ENCODE measurements at regions not wholly inside any gene's neighbourhood (a gene's known extent, or its start where the extent isn't known, plus 50 kb on each side); places are given as distances from the start of the nearest gene placed in this dataset.

- TF ChIP-seq CTCF (IDR thresholded peaks at IDR 0.05; ENCODE audit: borderline replicate concordance, extremely low read depth, low read length, poor library complexity, severe bottlenecking) (no peak), EZH2 (IDR thresholded peaks at IDR 0.05; ENCODE audit: borderline replicate concordance, low read depth, low read length, severe bottlenecking) (no peak)
- Histone ChIP-seq H3K4me1 (ENCODE audit: insufficient read depth, low read length) (no peaks in the 10 kb centered on the region), H3K36me3 (ENCODE audit: insufficient read depth, low read length) (no peaks in the 10 kb centered on the region), H3K27me3 (ENCODE audit: insufficient read depth, low read length, poor library complexity) (no peaks in the 10 kb centered on the region), H3K4me2 (ENCODE audit: insufficient read depth, low read length) (no peak overlapping the region), H3K9ac (ENCODE audit: low read depth, low read length) (no peak overlapping the region), H3K79me2 (ENCODE audit: insufficient read depth, low read length) (no peaks in the 10 kb centered on the region), H3K9me3 (ENCODE audit: insufficient read depth, low read length, severe bottlenecking) (no peaks in the 10 kb centered on the region), H3K4me3 (ENCODE audit: low read depth in 1 of 2, low read length in 2 of 2) (no peak overlapping the region), H4K20me1 (ENCODE audit: insufficient read depth, low read length) (no peaks in the 10 kb centered on the region), H2AFZ (ENCODE audit: low read depth, low read length) (no peak overlapping the region), H3K27ac (ENCODE audit: low read length) (no peak overlapping the region)
- DNase-seq (no peak), ATAC-seq (ENCODE audit: insufficient read depth, low read depth) (no peak)
Measured at GRCh38 chr18:9038277-9038871, 64.1 kb upstream of the NDUFV2 start.

- no peaks in the 10 kb centered on the region for H3K36me3 ChIP-seq (ENCODE audit: insufficient read depth, low read length)
- no peaks in the 10 kb centered on the region for H3K27me3 ChIP-seq (ENCODE audit: insufficient read depth, low read length, poor library complexity)
- H3K27ac ChIP-seq (ENCODE audit: low read length) = no peak overlapping the region
- no peaks in the 10 kb centered on the region for H4K20me1 ChIP-seq (ENCODE audit: insufficient read depth, low read length)
- no peak overlapping the region for H3K4me2 ChIP-seq (ENCODE audit: insufficient read depth, low read length)
- no peak overlapping the region for H3K4me3 ChIP-seq (ENCODE audit: low read depth in 1 of 2, low read length in 2 of 2)
- H3K9me3 ChIP-seq (ENCODE audit: insufficient read depth, low read length, severe bottlenecking) = no peaks in the 10 kb centered on the region
- no peak overlapping the region for H3K9ac ChIP-seq (ENCODE audit: low read depth, low read length)
- no peak overlapping the region for H2AFZ ChIP-seq (ENCODE audit: low read depth, low read length)
- ATAC-seq (ENCODE audit: insufficient read depth, low read depth) = no peak
- no peak for DNase-seq
- no peak for TF ChIP-seq EZH2 (IDR thresholded peaks at IDR 0.05; ENCODE audit: borderline replicate concordance, low read depth, low read length, severe bottlenecking)
- no peak for TF ChIP-seq CTCF (IDR thresholded peaks at IDR 0.05; ENCODE audit: borderline replicate concordance, extremely low read depth, low read length, poor library complexity, severe bottlenecking)
- H3K4me1 ChIP-seq (ENCODE audit: insufficient read depth, low read length) = no peaks in the 10 kb centered on the region
- H3K79me2 ChIP-seq (ENCODE audit: insufficient read depth, low read length) = no peaks in the 10 kb centered on the region
Measured at GRCh38 chr18:9039441-9040071, 62.9 kb upstream of the NDUFV2 start.

DNA sequence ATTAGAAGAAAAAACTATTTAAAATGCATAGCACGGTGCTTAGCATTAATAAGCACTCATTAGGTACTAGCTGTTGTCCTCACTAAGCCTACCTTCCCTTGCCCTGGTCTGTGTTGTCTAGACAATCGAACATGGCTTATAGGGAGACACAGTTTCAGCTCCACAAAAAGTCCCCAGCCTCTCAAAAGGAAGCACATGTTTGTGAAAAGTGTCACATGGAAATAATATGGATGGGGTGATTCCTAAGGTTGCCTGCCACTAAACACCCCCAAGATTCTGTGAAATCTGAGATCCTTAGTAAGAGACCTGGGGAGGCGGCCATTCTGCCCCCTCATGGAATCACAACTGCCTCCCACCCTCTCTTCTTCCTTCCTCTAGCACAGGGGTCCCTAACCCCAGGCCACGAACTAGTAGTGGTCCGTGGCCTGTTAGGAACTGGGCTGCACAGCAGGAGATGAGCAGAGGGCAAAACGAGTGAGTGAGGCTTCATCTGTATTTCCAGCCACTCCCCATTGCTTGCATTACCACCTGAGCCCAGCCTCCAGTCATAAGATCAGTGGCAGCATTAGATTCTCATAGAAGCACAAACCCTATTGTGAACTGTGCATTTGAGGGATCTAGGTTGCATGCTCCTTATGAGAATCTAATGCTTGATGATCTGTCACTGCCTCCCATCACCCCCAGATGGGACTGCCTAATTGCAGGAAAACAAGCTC, 59.6 kb upstream of the NDUFV2 start:
- H3K4me2 ChIP-seq (ENCODE audit: insufficient read depth, low read length) = no peak overlapping the region
- no peak for ATAC-seq (ENCODE audit: insufficient read depth, low read depth)
- H3K27me3 ChIP-seq (ENCODE audit: insufficient read depth, low read length, poor library complexity) = no peaks in the 10 kb centered on the region
- H3K9me3 ChIP-seq (ENCODE audit: insufficient read depth, low read length, severe bottlenecking) = no peaks in the 10 kb centered on the region
- no peak overlapping the region for H3K4me3 ChIP-seq (ENCODE audit: low read depth in 1 of 2, low read length in 2 of 2)
- H3K79me2 ChIP-seq (ENCODE audit: insufficient read depth, low read length) = no peaks in the 10 kb centered on the region
- no peaks in the 10 kb centered on the region for H3K4me1 ChIP-seq (ENCODE audit: insufficient read depth, low read length)
- TF ChIP-seq EZH2 (IDR thresholded peaks at IDR 0.05; ENCODE audit: borderline replicate concordance, low read depth, low read length, severe bottlenecking) (no peak), CTCF (IDR thresholded peaks at IDR 0.05; ENCODE audit: borderline replicate concordance, extremely low read depth, low read length, poor library complexity, severe bottlenecking) (no peak)
- no peaks in the 10 kb centered on the region for H3K36me3 ChIP-seq (ENCODE audit: insufficient read depth, low read length)
- no peak overlapping the region for H2AFZ ChIP-seq (ENCODE audit: low read depth, low read length)
- no peak overlapping the region for H3K27ac ChIP-seq (ENCODE audit: low read length)
- no peak for DNase-seq
- H4K20me1 ChIP-seq (ENCODE audit: insufficient read depth, low read length) = no peaks in the 10 kb centered on the region
- H3K9ac ChIP-seq (ENCODE audit: low read depth, low read length) = no peak overlapping the region

Measured in DND-41 (cell line).